Astrocyte (in vitro differentiated cells and primary cell): ENCODE measurements at regions not wholly inside any gene's neighbourhood (a gene's known extent, or its start where the extent isn't known, plus 50 kb on each side); places are given as distances from the start of the nearest gene placed in this dataset.

Experiments used
- EZH2 ChIP-seq: IDR thresholded peaks from 2 replicates; pipeline ENCODE4 v1.6.1; 2012; ENCODE audit warnings: mild to moderate bottlenecking, low read length, inconsistent platforms; ENCODE audit not compliant: insufficient read depth
- TF ChIP-seq, protein P1 (sequence below): IDR thresholded peaks from 2 replicates; pipeline ENCODE4 v1.5.1; 2011; ENCODE audit warnings: low read depth, mild to moderate bottlenecking, inconsistent platforms, low read length, moderate library complexity; ENCODE audit not compliant: insufficient read depth

GRCh38 chr21:16179773-16180172 is 450.0 kb downstream of the USP25 start:
- TF ChIP-seq, protein P1, sequence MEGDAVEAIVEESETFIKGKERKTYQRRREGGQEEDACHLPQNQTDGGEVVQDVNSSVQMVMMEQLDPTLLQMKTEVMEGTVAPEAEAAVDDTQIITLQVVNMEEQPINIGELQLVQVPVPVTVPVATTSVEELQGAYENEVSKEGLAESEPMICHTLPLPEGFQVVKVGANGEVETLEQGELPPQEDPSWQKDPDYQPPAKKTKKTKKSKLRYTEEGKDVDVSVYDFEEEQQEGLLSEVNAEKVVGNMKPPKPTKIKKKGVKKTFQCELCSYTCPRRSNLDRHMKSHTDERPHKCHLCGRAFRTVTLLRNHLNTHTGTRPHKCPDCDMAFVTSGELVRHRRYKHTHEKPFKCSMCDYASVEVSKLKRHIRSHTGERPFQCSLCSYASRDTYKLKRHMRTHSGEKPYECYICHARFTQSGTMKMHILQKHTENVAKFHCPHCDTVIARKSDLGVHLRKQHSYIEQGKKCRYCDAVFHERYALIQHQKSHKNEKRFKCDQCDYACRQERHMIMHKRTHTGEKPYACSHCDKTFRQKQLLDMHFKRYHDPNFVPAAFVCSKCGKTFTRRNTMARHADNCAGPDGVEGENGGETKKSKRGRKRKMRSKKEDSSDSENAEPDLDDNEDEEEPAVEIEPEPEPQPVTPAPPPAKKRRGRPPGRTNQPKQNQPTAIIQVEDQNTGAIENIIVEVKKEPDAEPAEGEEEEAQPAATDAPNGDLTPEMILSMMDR = no peak
- TF ChIP-seq EZH2 = no peak
